ENCODE measurements at regions not wholly inside any gene's neighbourhood (a gene's known extent, or its start where the extent isn't known, plus 50 kb on each side); places are given as distances from the start of the nearest gene placed in this dataset.
A peak's percentile ranks its signal among the peaks of the same experiment; 100 is the strongest.

DNA sequence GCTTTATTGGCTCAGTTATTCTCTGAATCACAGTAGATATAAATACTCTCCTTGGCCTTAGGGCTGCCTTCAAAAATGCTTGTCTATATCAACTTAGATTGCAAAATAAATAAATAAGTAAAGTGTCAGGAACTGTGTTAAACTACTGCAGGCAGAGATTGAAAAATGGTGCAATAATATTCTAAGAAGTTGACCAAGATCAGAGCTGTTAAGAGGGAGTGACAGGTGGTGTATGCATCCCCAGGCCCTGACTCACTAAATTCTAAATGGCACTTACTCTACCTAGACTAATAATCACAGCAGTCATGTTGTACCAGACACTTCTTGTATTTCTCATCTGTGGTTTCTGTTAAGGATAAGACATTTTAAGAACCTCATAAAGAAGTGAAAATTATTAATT, 235.1 kb upstream of the SPOCK3 start:
- FAIRE-seq (no peak), DNase-seq (ENCODE audit: extremely low spot score, insufficient read length, low read depth) (no peak)

DNA sequence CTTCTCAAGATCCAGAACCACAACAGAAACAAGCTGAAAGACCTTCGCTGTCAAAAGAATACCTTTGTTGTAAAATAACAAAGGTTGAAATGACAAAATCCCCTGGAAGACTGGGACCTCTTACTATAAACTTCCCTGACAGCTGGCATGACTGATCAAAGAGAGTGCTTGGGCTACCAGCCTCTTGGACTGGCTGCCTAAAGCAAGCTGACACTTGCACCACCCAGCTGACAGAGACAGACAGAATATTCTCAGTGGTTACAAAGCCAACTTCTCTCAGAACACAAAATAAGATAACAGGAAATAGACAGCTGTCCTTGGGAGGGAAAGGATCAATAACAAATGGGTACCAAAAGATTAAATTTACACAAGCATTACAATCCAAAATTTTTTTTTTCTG, 241.7 kb upstream of the SPOCK3 start:
- FAIRE-seq (no peak), DNase-seq (ENCODE audit: extremely low spot score, insufficient read length, low read depth) (no peak)

DNA sequence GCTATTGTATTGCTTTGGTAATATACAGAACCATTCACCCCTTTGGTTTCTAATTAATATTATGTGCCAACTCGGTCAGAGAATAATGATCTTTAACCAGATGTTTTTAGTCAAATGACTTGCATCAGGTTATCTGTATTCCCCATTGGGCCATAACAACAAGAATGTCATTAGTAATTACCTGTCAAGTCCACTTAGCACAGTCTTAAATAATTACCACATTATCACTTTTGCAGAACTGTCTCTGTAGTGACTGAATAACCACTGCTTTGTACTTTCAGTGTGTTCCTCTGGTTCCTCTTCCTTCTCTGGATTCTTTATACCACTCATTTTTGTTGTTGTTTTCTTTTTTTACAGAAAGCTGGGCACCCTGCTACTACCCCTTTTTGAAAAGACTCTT, 257.7 kb upstream of the SPOCK3 start:
- FAIRE-seq (no peak), DNase-seq (ENCODE audit: extremely low spot score, insufficient read length, low read depth) (no peak)

DNA sequence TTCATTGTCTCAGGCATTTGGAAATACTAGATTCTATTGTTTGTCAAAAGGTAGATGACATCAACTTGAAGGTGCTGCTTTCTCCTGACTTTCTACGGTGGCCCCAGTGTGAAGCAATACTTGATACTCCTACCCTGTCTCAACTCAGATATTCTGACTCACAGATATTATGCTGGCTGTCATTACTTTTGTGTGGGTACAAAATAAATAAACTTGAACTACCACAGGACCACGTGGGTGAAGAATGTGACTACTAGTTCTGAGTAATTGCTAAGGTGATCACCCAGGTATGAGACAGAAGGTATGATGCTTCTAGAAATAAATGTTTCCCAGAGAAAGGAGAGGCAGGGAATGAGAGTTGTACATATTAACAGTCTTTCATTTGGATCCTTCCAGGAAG, 275.3 kb upstream of the SPOCK3 start:
- FAIRE-seq (no peak), DNase-seq (ENCODE audit: extremely low spot score, insufficient read length, low read depth) (no peak)

DNA sequence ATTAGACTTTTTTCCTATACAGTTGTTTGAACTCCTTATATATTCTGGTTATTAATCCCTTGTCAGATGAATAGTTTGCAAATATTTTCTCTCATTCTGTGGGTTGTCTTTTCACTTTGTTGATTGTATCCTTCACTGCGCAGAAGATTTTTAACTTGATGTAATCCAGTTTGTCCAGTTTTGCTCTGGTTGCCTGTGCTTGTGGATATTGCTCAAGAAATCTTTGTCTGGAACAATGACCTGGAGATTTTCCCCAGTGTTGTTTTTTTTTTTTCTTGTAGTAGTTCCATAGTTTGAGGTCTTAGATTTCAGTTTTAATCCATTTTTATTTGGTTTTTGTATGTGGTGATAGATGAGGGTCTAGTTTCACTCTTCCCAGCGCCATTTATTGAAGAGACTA, 289.8 kb upstream of the SPOCK3 start:
- FAIRE-seq (no peak), DNase-seq (ENCODE audit: extremely low spot score, insufficient read length, low read depth) (no peak)

DNA sequence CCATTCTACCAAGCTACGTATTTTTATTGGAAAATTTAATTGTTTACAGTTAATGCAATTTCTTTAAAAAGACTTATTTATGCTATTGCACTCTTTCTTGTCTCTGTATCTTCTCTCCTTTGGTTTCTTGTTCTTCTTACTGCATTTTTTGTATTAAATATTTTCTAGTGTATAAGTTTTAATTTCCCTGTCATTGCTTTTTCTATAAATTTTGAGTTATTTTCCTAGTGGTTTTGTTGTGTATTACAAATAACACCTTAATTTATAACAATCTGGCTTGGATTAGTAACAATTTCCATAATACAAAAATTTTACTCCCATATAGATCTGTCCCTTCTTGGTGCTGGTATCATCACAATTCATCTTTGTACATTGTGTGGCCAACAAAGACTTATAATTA, 303.5 kb upstream of the SPOCK3 start:
- no peak for FAIRE-seq
- no peak for DNase-seq (ENCODE audit: extremely low spot score, insufficient read length, low read depth)

DNA sequence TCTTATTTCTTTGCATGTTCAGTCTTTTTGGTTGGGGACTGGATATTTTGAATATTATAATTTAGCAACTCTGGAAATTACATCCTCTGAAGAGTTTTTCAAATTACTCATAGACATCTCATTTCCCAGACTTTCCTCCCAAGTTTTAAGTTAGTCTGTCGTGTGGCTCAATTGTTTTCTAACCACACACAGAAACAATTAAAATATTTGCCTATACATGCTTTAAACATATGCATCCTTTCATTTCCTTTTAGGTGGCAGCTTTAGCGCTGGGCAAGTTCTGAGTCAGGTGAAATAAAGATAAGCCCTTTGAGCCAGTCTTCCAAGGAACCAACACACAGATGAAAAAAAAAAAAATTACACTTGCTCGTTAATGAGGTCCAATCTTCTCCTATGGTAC, 307.0 kb upstream of the SPOCK3 start:
- DNase-seq (ENCODE audit: extremely low spot score, insufficient read length, low read depth) (no peak), FAIRE-seq (no peak)

DNA sequence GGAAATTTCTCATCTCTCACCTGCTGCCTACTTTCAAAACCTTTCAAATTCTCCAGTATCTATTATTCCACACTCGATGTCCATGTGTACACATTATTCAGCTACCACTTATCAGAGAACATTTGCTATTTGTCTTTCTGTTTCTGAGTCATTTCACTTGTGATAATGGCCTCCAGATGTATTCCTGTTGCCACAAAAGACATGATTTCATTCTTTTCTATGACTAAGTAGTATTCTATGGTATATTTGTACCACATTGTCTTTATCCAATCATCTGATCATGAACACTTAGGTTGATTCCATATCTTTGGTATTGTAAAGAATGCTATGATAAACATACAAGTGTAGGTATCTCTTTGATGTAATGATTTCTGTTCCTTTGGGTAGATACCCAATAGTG, 310.1 kb upstream of the SPOCK3 start:
- FAIRE-seq = no peak
- no peak for DNase-seq (ENCODE audit: extremely low spot score, insufficient read length, low read depth)

DNA sequence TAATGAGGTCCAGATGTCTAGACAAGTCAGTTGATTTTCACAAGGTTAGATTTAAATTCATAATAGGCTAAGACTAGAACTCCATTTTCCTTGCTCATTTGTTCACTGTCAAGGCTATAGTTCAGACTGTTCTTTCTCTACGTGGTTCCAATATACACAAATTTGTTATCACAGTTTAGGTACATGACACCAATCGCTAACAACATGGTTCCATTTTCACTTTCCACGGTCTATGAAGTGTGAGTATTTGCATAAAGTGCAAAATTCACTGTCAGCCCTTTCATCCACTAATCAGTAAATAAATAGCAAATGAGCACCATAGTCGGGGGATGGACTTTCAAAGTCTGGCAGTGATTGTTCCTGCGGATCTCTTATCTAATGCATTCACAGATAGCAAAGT, 315.7 kb upstream of the SPOCK3 start:
- FAIRE-seq (no peak), DNase-seq (ENCODE audit: extremely low spot score, insufficient read length, low read depth) (no peak)

DNA sequence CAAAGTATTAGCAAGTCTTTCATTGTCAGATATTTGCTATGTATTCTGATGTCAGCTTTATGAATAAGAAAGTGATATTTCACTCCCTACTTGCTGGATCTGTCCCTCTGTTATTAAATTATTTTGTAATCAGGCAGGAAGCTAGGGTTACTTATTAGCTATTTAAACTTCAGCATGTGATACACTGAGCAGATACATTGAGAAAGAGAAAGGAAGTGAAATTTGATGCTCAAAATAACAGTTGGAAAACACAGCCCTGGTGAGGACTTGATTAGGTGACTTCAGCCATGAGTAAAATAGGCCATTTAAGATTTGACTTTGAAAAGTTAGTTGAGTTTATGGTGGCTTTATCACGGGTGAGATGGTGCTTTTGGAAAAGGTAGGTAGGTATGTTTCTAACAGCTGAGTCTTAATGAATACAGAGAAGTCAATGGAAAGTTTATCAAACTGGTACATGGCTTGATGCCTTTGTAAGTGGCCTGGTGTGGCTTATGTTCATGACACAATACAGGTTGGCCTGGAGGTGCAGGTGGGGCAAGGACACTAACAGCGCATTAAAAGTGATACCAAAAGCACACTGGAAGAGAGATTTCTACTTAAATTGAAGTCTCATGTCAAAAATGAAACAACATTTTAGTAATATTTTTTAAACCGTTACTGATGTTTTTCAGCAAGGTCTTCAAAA, 321.2 kb upstream of the SPOCK3 start:
- FAIRE-seq = no peak
- DNase-seq (ENCODE audit: extremely low spot score, insufficient read length, low read depth) = no peak

DNA sequence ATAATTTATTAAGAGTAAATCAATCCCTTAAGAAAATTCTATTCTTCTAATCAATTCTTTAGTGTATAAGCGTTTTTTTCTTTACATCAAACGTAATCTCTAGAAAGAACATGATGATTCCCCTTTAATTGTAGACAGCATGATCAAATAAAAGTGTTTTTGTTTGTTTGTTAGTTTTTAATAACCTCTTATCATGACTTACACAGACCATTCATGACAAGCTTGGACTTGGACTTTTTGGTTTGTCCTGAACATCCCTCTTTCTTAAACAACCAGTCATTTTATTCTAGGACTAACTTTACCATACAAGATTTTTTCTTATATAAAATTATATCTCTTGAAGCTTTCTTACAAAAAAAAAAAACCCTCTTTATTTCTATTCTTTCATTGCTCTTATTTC, 344.6 kb upstream of the SPOCK3 start:
- FAIRE-seq = no peak
- DNase-seq (ENCODE audit: extremely low spot score, insufficient read length, low read depth) = no peak

DNA sequence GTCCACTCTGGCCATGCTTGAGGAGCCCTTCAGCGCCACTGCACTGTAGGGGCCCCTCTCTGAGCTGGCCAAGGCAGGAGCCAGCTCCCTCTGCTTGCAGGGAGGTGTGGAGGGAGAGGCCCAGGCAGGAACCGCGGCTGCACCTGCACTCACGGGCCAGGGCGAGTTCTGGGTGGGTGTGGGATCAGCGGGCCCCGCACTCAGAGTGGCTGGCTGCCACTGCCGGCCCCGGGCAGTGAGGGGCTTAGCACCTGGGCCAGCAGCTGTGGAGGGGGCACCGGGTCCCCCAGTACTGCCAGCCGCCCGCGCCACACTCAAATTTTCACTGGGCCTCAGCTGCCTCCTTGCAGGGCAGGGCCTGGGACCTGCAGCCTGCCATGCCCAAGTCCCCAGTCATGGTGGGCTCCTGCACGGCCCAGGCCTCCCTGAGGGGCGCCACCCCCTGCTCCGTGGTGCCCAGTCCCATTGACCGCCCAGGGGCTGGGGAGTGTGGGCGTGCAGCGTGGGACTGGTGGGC, 347.2 kb upstream of the SPOCK3 start:
- DNase-seq (ENCODE audit: extremely low spot score, insufficient read length, low read depth) = no peak
- no peak for FAIRE-seq

DNA sequence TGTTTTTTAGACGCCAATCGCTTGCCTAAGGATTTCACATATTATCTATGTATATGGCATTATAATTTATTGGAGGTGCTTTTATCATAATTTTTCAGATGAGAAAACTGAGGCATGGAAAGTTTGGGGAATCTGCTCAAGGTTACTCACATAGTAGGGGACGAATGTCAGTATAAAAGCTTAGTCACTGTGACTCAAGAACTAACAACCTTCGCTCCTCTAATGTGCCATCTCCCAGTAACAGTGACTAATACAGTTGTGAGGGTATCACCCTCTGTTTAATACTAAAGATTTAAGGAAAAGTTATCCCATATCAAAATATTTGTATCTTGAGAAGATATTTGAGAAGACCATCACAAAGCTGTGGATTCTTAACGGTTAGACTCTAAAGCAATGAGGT, 353.1 kb upstream of the SPOCK3 start:
- no peak for DNase-seq (ENCODE audit: extremely low spot score, insufficient read length, low read depth)
- no peak for FAIRE-seq

DNA sequence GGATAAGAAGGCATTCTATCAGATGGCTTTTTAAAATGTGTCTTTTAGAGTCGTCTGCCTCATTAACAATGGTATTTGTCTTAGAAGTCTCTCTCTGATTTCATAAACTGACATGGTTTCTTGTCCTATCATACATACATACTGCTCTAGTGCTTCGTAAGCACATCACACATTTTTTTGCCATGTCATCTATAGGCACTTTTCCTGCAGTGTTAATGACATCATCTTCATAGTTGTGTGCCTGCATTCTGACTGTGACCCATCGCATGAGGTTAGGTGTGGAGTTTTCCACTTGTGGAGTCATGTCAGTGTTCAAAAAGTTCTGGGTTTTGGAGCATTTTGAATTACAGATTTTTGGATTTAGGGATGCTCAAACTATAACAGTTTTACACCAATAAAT, 361.6 kb upstream of the SPOCK3 start:
- DNase-seq (ENCODE audit: extremely low spot score, insufficient read length, low read depth) (no peak), FAIRE-seq (no peak)

DNA sequence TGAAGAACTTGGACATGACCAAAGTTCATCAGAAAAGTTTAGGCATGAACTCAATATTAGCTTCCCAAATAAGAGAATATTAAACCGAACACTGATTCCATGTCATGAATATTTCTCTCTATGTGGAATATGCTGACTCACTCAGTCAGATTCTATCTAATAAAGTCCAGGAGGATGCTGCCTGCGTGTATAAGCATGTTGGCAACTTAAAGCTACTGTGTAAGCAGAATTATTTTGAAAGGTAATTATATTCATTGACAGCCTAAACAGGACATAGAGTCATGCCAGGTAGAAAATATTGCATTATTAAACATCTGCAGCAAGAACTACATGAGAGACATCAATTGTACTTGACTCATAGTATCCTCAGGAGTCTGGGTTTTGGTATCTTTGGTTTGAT, 367.9 kb upstream of the SPOCK3 start:
- FAIRE-seq = no peak
- DNase-seq (ENCODE audit: extremely low spot score, insufficient read length, low read depth) = no peak

DNA sequence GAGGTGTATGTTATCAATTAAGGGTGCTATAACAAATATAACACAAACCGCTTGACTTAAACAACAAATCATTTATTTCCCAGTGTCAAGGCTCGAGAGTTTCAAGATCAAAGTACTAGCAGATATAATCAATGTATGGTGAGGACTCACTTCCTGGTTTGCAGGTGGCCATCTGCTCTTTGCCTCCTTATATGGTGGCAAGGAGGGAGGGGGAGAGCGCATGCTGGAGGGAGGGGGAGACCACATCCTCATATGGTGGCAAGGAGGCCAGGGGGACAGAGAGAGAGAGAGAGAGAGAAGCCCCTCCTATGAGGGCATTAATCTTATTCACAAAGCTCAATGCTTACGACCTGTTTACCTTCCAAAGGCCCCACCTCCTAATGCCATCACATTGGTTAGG, 372.3 kb upstream of the SPOCK3 start:
- DNase-seq (ENCODE audit: extremely low spot score, insufficient read length, low read depth) = no peak
- FAIRE-seq = no peak

DNA sequence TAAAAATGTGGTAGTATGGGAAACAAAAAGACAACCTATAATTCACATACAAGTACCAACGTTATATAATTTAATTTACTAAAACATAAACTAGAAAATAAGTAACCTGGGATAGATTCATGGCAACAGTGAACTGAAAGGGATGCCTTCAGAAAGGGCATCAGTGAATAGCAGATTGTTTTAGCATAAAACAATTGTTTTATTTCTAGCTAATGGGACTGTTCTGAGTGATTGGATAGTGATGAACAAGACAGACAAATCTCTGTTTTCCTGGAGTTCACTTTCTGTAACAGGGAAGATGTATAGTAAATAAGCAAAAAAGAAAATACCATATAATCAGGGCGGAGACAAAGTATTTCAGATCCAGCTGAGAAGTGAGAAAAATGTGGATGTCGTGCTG, 379.1 kb upstream of the SPOCK3 start:
- FAIRE-seq = no peak
- DNase-seq (ENCODE audit: extremely low spot score, insufficient read length, low read depth) = no peak

DNA sequence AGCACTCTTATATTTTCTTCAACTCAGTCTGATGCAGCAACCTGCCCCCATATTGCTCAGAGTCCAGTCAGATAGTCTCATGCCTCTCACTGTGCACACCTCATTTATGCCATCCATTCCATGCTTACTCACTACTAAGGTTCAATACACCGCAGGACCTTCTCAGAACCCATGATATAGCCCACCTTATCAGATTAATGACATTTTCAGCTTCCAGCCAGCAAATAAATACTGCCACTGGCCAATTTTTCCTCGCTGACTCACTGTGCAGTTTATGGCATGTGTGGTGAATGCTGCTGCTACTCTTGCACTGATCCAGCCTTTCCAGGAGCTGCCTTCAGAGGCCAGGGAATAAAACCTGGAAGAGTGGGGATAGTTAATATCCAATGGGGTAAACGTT, 380.6 kb upstream of the SPOCK3 start:
- DNase-seq (ENCODE audit: extremely low spot score, insufficient read length, low read depth) = no peak
- FAIRE-seq = no peak

DNA sequence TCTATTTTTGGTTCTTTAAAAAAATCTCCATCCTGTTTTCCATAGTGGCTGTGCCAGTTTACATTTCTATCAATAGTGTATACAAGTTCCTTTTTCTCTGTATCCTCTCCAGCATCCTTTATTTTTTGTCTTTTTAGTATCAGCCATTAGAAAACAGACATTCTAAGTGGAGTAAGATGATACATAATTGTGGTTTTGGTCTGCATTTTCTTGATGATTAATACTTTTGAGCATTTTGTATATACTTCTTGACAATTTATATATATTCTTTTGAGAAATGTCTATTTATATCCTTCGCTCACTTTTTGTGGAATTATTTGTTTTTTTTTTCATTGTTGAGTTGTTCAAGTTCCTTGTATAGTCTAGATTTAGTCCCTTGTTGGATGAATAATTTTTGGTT, 382.2 kb upstream of the SPOCK3 start:
- DNase-seq (ENCODE audit: extremely low spot score, insufficient read length, low read depth) (no peak), FAIRE-seq (no peak)

DNA sequence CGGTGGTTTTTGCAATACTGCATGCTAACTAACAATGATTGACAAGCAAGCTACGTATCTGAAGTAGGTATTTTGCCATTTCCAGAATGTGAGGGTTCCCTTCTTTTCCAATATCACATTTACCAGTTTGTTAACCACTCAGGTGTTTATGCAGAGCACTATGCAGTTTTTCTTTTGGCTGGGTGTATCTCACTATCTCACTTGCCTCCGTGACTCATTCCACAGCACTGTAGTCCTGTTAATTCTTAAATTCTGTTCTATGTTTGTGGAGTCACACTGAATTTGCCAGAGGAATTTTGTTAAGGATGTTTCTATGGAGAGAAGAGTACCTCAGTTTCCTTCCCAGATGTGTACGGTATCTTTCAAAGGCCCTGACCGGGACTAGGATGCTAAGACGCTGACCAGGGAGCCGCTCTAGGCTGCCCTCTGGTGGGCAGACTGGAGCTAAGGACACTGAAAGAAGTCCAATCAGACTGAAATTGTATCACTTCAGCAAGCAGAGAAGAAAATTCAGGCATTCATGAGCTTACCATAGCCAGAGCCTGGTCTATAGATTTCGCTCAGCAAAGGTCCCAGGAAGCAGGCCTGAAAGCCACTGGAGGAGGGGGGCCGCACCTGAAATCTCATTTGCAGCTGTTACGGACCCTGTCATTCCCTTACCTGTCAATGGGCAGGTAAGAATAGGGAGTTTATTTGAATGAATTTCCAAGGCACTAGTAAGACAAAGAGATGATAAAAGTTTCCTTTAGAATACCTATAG, 388.4 kb upstream of the SPOCK3 start:
- FAIRE-seq = peak; percentile 80
- peak; percentile 5 for DNase-seq (ENCODE audit: extremely low spot score, insufficient read length, low read depth)

DNA sequence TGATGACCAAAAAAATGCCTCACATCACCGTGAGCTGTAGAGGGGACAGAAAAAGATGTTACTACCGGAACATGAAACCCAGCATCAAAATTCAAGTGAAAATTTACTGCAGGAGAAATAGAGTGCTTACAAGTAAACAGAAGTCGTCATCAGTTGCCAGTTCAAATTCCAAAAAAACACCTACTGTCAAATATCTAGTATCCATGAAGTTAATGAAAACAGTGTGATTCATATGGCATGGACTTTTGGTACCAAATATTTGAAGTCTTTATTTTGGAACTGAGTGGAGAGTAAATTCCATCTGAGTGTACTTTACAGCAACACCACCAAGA, 388.9 kb upstream of the SPOCK3 start:
- no peak for DNase-seq (ENCODE audit: extremely low spot score, insufficient read length, low read depth)
- FAIRE-seq = no peak

DNA sequence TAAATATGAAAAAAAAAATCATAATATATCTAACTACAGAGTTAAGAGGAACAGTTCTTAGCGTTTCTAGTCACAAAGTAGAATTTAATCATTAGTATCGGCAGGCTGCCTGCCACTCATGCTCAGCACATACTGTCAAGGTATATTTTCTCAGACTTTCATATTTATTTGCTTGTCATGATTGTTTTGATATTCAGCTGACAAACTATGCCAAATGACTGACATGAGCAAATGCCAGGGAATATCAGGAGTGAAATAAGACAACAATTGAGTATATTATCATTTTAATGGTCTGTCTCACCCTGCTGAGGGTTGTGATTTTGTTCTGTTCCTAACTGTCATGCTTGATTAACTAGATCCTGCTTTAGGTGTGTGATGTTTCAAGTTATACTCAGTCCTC, 395.0 kb upstream of the SPOCK3 start:
- no peak for FAIRE-seq

More for the DNA sequence above, 395.0 kb upstream of the SPOCK3 start:
- no peak for DNase-seq (ENCODE audit: extremely low spot score, insufficient read length, low read depth)

Measured in GM18507 (cell line).